Kasumi-1 (cell line): ENCODE measurements at regions not wholly inside any gene's neighbourhood (a gene's known extent, or its start where the extent isn't known, plus 50 kb on each side); places are given as distances from the start of the nearest gene placed in this dataset.
A peak's percentile ranks its signal among the peaks of the same experiment; 100 is the strongest.
"Not testable (repeated sequence)": the region's sequence is repeated elsewhere in the genome, so short reads cannot be mapped to it uniquely, and the experiment has no call there.

ENCODE experiments used
- DNase-seq, 2 experiments: peaks; one replicate each; lab custom pipeline; 2025; lab: John Stamatoyannopoulos, UW

- no peak for DNase-seq
Observed at GRCh38 chr15:96818861-96819260, 488.4 kb downstream of the NR2F2 start.

- no peak for DNase-seq
Observed at GRCh38 chr15:96827981-96828380, 497.5 kb downstream of the NR2F2 start.

GRCh38 chr15:96837241-96837970 lies 506.9 kb downstream of the NR2F2 start:
- DNase-seq = no peak

- no peak for DNase-seq
Observed at GRCh38 chr15:96838081-96838480, 507.6 kb downstream of the NR2F2 start.

DNA sequence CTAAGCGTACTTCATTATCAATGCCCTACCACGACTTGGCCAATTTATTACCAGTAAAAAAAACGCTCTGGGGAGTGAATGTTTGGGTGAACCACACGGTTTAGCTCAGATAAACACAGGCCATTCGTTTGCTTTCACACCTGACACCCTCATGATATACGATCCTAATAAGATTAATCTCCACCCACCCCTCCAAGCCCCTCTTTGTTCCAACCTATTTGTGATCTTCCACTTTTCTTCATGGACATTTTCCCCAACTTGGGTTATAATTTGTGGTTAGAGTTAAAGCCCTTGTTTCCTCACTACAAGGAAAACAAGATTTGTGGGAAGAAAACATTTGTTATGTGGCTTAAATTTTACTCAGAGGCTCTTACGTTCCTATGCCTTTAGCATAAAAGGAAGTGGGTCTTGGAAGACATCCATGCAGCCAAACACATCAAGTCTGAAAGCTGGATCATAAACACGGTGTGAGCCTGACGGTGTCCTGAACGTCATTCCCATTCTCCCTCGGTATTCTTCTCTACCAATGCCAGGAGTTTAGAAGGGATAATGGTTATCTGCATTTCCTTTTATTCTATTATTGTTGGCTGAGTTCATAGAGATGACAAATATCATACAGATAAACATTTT lies 518.9 kb downstream of the NR2F2 start:
- DNase-seq = no peak

DNA sequence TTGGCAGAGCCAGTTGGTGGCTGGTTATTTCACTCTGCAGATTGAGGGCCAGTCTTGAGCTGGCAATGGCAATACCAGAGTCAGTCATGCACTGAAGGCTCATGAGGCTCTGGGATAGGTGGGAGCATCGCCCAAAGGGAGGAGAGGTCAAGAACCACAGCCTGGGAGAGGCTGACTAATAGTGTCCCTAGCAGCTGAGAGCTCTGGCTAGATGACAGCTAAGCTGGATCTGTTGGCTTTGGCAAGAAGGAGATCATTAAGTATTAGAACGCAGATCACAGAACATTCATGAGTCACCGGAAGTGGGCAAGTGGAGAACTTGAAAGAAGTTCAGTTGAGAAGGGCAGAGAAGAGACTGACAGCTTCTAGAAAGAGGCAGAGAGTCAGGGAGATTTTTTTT lies 521.1 kb downstream of the NR2F2 start:
- DNase-seq = no peak

DNA sequence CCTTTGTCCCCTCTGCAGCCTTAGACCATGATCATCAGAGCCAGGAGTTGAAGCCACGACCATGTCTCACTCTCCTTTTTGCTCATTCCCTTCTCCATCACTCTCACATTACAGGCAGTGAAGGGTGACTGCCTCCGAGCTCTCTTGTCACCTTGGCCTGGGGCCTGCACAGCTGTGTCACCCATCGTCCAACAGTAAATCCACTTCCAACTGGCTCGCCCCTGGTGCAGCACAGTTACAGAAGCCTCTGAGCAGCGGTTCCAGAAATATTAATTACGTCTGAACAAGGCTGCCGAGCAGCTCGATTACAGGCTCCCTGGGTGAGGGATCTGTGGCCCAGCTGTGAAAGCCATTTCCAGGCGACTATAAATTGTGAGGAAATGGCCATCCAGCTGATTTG lies 528.2 kb downstream of the NR2F2 start:
- DNase-seq = no peak

GRCh38 chr15:96860741-96861140 lies 530.2 kb downstream of the NR2F2 start:
- no peak for DNase-seq

DNA sequence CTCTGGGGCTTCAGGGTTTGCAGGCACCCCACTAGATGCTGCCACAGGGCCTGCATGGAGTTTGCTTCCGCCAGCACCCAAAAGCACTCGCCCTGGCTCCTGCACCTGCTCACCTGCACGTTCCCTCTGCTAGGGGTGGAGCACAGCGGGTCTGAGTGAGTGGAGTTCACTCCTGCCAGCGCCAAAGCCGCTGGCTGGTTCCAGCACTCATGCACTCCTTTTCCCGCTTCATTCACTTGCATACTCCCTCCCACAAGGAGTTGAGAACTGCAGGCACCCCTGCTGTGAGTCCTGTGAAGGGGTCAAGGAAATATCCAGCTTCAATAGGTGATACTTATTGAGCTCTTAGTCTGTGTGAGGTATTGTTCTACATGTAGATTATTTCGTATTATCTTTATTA lies 537.5 kb downstream of the NR2F2 start:
- no peak for DNase-seq

DNA sequence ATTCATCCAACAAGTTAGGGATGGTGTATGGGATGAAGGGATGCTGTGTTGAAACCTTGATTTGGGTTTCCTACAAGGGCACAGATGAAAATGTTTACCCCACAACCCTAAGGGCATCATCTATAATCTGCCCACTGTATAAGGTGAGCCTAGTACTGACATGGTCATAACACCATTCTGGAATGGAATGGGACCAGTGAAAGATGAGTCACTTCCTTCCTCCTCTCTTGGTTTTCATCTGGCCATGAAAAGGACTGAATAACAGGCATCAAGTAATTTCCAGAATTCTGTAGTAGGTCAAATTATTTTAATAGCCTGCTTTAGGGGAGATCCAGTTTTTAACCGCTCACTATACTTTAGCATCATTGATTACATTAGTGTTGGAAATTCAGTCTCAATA lies 538.6 kb downstream of the NR2F2 start:
- no peak for DNase-seq

DNA sequence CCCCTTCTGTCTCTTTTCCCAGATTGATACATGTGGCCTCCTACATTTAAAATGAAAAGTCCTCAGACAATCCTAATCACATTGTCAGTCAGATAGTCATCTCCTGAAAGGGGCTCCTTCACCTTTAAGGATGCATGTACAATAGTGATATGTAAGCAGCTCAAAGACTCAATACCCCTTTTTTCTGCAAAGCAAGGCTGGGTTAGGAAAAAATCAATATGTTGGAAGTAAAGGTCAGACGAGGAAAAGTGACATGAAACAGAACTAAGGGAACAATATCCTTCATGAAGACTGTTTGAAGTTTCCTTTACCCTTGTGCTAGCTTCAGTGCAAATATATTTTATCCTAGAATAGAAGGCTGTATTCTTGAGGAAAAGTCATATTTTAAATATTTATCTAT lies 539.3 kb downstream of the NR2F2 start:
- DNase-seq = no peak

DNA sequence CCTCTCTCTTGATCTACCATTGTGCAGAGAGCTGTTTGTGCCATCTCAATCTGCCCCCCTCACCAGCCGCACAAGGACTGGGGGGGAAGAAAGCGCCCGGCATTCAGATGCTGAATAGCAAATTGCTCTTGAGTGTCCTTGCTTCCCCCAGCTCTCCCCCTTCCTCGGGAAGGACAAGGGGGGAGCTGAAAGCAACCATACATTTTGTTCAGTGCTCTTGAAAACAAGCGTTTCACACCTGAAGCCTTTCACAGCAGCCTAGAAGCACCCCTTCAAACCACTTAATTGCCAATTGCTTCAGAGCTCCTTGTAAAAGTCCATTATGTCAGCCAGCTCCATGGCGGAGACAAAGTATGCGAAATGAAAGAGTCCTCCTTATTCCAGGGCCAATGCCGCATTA lies 540.1 kb downstream of the NR2F2 start:
- no peak for DNase-seq

GRCh38 chr15:96877442-96877841 lies 546.9 kb downstream of the NR2F2 start:
- not testable (repeated sequence) for DNase-seq

DNA sequence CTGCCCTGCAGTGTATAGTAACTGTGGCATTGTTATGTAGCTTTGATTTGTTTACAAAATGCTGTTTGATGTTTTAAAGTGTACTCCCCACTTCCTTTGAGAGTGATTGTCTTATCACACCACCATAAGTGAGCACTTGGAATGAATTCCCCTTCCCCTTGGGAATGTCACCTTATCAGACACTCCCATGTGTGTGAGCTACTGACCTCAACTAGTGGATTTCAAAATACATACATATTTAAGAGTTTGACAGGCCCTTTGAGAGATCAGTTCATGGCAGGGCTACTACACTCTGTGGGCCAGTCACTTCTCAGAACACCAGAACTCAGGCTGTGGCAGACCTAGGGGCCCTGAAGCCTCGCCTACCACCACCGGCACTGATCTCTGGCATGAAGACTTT lies 547.6 kb downstream of the NR2F2 start:
- DNase-seq = no peak

- no peak for DNase-seq
Observed at GRCh38 chr15:96882121-96882772, 551.7 kb downstream of the NR2F2 start.

- peak in 1 of 2 experiments; percentile 3 for DNase-seq
Observed at GRCh38 chr15:96887730-96888129, 557.2 kb downstream of the NR2F2 start.

GRCh38 chr15:96888764-96889163 lies 558.3 kb downstream of the NR2F2 start:
- no peak for DNase-seq

DNA sequence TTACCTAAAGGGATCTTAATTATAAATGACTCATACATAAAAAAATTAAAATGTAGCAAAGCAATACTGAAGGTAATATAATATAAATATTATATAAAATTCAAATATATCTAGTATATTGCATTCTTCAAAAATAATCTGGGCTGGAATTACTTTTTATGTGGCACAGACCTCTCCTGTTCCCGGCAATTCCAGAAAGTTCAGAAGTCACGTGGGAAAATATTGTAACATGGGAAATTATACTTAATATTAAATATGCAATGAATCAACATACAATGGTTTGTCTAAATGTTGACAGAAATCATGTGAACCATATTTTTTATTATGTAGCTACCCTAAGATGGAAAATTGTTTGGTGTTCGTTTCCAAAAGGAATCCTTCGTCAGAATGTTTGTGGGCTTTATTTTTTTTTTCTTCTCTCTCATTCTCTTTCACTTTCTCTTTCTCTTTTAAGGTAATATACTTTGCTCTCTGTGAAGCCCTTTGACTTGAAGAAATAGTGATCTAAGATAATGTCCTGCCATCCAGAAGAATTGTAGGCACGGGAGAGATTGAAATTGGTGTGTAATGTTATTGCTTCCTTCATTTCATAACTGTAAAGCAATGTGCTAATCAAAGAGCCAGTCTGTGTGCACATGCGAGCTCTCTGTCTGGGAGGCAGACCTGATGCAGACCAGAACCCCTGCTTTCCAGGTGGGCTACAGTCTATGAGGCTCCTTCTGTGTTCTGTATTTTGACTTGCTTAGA lies 559.4 kb downstream of the NR2F2 start:
- no peak for DNase-seq

DNA sequence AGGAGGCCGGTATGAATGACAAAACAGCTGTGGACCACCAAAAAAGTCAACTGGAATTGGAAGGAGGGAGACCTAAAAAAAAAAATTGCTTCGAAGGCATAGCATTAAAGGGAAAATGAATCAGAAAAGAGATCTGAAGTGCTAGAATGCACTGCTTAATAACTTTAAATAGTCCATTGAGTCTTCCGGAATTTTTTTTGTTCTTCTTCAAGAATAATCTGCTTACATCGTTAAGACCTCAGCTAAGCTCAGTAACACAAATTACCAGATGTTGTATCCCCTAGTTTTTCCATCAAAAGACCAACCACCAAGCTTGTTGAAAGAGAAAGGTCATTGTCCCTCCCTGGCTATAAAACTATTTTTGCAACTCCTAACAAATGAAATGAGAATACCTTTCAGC lies 560.5 kb downstream of the NR2F2 start:
- DNase-seq = no peak

GRCh38 chr15:96893159-96893906 lies 562.8 kb downstream of the NR2F2 start:
- peak; percentile 57 to 68 for DNase-seq

- no peak for DNase-seq
Observed at GRCh38 chr15:96894659-96895058, 564.2 kb downstream of the NR2F2 start.

- peak; percentile 76 to 83 for DNase-seq
Observed at GRCh38 chr15:96896766-96897165, 566.3 kb downstream of the NR2F2 start.
